HEK293T (cell line): ENCODE measurements at regions not wholly inside any gene's neighbourhood (a gene's known extent, or its start where the extent isn't known, plus 50 kb on each side); places are given as distances from the start of the nearest gene placed in this dataset.
"Not testable (repeated sequence)": the region's sequence is repeated elsewhere in the genome, so short reads cannot be mapped to it uniquely, and the experiment has no call there.

Source experiments
- ARNT ChIP-seq: fragments of 450-650 bp; IDR thresholded peaks from 2 replicates; pipeline ENCODE4 v1.6.1; 2017; ENCODE audit warnings: mild to moderate bottlenecking
- ELF4 ChIP-seq: fragments of 450-650 bp; IDR thresholded peaks from 2 replicates; pipeline ENCODE4 v1.6.1; 2017; ENCODE audit warnings: antibody characterized with exemption
- FOXA1 ChIP-seq: fragments of 450-650 bp; IDR thresholded peaks from 2 replicates; pipeline ENCODE4 v1.6.1; 2016; ENCODE audit warnings: mild to moderate bottlenecking
- FOXM1 ChIP-seq: fragments of 450-650 bp; IDR thresholded peaks from 2 replicates; pipeline ENCODE4 v1.6.1; 2017; ENCODE audit warnings: mild to moderate bottlenecking, borderline replicate concordance
- L3MBTL2 ChIP-seq: fragments of 450-650 bp; conservative IDR thresholded peaks from 2 replicates; pipeline ENCODE4 v1.6.1; 2016; ENCODE audit warnings: mild to moderate bottlenecking
- PKNOX1 ChIP-seq: fragments of 450-650 bp; IDR thresholded peaks from 2 replicates; pipeline ENCODE4 v1.6.1; 2016
- SP1 ChIP-seq: fragments of 450-650 bp; IDR thresholded peaks from 2 replicates; pipeline ENCODE4 v1.6.1; 2017
- SUZ12 ChIP-seq: fragments of 450-650 bp; IDR thresholded peaks from 2 replicates; pipeline ENCODE4 v1.6.1; 2016; ENCODE audit warnings: mild to moderate bottlenecking

- TF ChIP-seq SUZ12, SP1, ELF4, FOXM1, L3MBTL2, FOXA1, ARNT, PKNOX1: not testable (repeated sequence)
These were observed 75.3 kb upstream of the OR4F16 start for GRCh38 chr1:761791-762190.
